ENCODE measurements at regions not wholly inside any gene's neighbourhood (a gene's known extent, or its start where the extent isn't known, plus 50 kb on each side); places are given as distances from the start of the nearest gene placed in this dataset.

DNA sequence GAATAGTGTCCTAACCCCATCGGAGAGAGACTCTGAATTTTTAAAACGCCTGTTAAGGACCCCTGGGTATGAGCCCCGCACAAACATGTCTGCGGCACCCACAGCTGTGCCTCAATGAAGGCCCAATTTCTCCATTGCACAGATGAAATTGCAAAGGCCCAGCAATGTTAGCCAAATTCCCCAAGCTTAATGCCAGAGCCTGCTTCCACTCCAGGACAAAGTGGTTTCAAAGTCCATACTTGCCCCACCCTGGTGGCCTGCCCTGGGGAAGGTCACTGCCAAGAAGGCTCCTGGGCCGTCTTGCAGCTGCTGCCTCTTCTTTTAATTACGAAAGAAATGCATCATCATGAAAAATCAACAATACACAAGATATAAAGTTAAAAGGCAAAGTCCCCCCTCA lies 1179.7 kb downstream of the VRK1 start:
- TF ChIP-seq EZH2 (IDR thresholded peaks at IDR 0.05; ENCODE audit: insufficient read depth, poor library complexity, severe bottlenecking) (no peak), EZH2phosphoT487 (IDR thresholded peaks at IDR 0.05; ENCODE audit: insufficient read depth, low read depth) (no peak)

All from GM23248 (cell line).